ENCODE measurements at regions not wholly inside any gene's neighbourhood (a gene's known extent, or its start where the extent isn't known, plus 50 kb on each side); places are given as distances from the start of the nearest gene placed in this dataset.

- no peak for TF ChIP-seq CTCF (IDR thresholded peaks at IDR 0.05)
- no peak for TF ChIP-seq POLR2A (IDR thresholded peaks at IDR 0.05)
Observed at GRCh38 chr9:107768224-107768623, 278.7 kb upstream of the KLF4 start.

Measured in vagina (tissue), 2 donors.